Fibroblast of villous mesenchyme (primary cell): ENCODE measurements at regions not wholly inside any gene's neighbourhood (a gene's known extent, or its start where the extent isn't known, plus 50 kb on each side); places are given as distances from the start of the nearest gene placed in this dataset.

ENCODE experiments used
- DNase-seq: peaks from one replicate; pipeline ENCODE4 v3.0.0-alpha.2; 2010; ENCODE audit warnings: low read depth
- H3K4me3 ChIP-seq: 2 replicates; pipeline ENCODE4 v1.5.1; 2011; ENCODE audit warnings: low read depth, mild to moderate bottlenecking, low read length
- TF ChIP-seq, protein P1 (sequence below): IDR thresholded peaks from 2 replicates; pipeline ENCODE4 v1.5.1; 2012; ENCODE audit warnings: low read depth, mild to moderate bottlenecking, low read length; ENCODE audit not compliant: insufficient read depth

DNA sequence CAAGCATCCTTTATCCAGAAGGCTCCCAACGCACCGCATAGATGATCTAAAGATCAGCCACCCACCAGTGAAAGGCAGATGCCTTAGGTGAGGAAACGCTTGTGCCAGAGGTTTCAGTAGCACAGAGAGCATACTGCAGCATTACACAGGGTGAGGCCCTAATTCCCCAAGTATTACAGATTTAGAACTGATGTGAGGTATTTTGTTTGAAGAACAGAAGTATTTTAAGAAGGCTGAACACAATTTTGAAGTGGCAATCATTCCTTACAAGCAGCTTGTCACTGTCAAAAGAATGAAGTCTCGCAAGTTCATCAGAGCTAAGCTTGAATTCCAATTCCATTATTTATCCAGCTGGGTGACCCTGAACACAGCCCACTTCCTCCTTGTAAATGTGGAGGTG, 70.0 kb upstream of the FAT3 start:
- no peak overlapping the region for H3K4me3 ChIP-seq
- no peak for DNase-seq
- TF ChIP-seq, protein P1, sequence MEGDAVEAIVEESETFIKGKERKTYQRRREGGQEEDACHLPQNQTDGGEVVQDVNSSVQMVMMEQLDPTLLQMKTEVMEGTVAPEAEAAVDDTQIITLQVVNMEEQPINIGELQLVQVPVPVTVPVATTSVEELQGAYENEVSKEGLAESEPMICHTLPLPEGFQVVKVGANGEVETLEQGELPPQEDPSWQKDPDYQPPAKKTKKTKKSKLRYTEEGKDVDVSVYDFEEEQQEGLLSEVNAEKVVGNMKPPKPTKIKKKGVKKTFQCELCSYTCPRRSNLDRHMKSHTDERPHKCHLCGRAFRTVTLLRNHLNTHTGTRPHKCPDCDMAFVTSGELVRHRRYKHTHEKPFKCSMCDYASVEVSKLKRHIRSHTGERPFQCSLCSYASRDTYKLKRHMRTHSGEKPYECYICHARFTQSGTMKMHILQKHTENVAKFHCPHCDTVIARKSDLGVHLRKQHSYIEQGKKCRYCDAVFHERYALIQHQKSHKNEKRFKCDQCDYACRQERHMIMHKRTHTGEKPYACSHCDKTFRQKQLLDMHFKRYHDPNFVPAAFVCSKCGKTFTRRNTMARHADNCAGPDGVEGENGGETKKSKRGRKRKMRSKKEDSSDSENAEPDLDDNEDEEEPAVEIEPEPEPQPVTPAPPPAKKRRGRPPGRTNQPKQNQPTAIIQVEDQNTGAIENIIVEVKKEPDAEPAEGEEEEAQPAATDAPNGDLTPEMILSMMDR, result no peak

DNA sequence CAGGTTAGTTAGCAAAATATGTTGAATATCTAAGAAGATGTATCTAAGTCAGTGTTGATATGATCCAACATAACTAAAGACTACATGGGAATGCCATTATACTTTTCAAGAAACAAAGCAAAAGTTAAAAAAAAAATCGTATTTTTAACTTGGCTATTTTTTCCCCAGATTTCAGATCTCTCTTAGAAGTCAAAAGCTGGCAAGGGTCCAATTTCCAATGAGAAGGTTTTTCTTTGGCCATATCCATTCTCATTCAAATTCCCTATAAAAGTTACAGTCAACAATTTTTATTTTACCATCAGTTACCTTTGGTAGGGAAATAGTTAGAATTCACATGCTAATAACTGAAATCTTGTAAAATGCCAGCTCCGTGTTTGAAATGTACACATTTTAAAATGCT, 70.5 kb upstream of the FAT3 start:
- no peak for DNase-seq
- H3K4me3 ChIP-seq, result no peak overlapping the region
- TF ChIP-seq, protein P1, result no peak

DNA sequence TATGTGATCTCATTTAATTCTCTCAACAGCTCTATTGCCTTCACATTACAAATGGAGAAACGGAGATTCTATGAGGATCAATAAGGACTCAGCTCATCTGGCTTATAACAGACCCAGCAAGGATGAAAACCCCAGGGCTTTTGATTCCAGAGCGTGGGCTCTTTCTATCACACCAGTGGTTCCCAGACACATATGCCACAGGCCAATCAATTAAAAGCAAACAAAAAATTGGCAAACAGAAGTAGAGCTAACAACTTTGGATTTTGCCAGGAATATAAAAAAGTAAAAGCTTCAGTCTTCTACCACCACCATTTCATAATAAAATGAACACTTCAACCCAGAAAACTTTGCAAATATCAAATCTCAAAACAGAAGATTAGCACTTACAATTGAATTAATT, 71.1 kb upstream of the FAT3 start:
- TF ChIP-seq, protein P1, result no peak
- no peak for DNase-seq
- no peak overlapping the region for H3K4me3 ChIP-seq

DNA sequence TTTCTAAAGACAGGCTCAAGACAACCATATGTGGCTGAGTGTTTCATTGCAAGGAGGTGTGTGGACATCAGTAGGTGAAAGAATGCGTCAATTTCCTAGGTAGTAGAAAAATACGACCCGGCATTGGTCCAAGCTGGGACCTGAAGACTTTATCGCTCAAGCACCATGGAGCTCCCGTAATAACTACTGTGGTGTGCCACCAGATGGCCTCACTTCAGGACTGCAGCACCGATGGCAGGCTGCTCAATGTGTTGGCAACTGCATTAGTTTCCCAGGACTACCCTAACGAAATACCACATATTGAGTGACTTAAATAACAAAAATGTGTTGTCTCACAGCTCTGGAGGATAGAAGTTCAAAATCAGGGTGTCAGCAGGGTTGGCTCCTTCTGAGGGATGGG, 72.4 kb upstream of the FAT3 start:
- no peak overlapping the region for H3K4me3 ChIP-seq
- TF ChIP-seq, protein P1, result no peak
- DNase-seq, result no peak

DNA sequence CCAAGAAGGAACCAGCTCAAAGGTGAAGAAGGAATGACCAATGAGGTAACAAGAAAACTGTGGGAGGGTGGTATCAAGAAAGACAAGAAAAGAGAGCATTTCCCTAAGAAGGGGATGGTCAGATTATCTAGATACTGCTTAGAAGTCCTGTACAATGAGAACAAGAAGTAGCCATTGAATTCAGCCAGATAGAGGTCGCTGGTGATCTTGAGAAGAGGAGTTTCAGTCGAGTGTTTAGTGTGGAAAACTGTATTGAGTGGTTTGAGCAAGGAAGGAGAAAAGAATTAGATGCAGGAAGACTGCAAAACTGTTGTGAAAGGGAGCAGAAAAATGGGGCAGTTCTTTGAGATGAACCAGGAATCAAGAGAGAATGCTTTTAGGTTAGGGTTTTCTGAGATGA, 74.6 kb upstream of the FAT3 start:
- TF ChIP-seq, protein P1, result no peak
- H3K4me3 ChIP-seq, result no peak overlapping the region
- DNase-seq, result no peak

DNA sequence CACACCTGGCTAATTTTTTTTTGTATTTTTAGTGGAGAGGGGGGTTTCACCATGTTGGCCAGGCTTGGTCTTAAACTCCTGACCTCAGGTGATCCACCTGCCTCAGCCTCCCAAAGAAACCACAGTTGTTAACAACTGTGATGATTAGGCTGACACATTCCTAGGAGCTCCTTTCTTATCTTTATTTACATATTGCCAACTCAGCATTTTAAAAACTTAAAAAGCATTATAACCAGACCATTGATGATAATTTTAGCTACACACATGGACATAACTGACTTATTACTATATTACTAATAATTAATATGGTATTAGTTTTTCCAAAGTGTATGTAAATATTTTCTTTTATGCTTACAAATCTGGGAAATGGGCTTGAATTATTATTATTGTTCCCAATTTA, 82.9 kb upstream of the FAT3 start:
- TF ChIP-seq, protein P1, result no peak
- no peak for DNase-seq
- H3K4me3 ChIP-seq, result no peak overlapping the region

DNA sequence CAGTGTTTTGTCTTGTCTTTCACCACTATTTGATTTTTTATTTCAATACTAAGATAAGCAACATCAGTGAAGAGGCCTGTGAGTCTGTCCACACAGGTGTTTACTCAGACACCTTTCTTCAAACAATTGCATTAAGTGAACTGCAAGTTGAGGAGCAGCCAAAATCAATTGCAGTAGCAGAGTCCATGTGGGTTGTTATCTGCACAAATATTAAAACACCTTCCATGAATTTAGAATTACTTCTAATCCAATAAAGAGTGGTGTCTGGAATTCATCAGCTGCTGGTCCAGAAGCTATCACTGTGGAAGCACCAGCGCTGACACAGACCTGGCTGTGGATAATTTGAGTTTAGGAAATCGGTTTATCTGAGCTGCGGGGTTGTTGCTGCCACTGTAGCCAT, 83.5 kb upstream of the FAT3 start:
- DNase-seq, result no peak
- no peak overlapping the region for H3K4me3 ChIP-seq
- TF ChIP-seq, protein P1, result no peak
